CD4-positive, alpha-beta T cell treated with Interleukin-12 subunit alpha and Interleukin-12 subunit beta, for 1 hour (primary cell): ENCODE measurements at regions not wholly inside any gene's neighbourhood (a gene's known extent, or its start where the extent isn't known, plus 50 kb on each side); places are given as distances from the start of the nearest gene placed in this dataset.
"Not testable (repeated sequence)": the region's sequence is repeated elsewhere in the genome, so short reads cannot be mapped to it uniquely, and the experiment has no call there.

Experiments used
- DNase-seq: peaks from one replicate; pipeline ENCODE4 v3.0.0-alpha.2; 2020

DNA sequence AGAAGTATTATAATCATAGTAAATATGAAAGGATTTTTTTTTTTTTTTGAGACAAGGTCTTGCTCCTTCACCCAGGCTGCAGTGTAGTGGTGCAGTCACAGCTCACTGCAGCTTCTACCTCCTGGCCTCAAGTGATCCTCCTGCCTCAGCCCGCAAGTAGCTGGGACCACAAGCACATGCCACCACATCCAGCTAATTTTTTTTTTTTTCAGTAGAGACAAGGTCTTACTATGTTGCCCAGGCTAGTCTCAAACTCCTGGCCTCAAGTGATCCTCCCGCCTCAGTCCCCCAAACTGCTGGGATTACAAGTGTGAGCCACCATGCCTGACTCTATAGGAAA, 86.2 kb upstream of the FOXN2 start:
- no peak for DNase-seq

DNA sequence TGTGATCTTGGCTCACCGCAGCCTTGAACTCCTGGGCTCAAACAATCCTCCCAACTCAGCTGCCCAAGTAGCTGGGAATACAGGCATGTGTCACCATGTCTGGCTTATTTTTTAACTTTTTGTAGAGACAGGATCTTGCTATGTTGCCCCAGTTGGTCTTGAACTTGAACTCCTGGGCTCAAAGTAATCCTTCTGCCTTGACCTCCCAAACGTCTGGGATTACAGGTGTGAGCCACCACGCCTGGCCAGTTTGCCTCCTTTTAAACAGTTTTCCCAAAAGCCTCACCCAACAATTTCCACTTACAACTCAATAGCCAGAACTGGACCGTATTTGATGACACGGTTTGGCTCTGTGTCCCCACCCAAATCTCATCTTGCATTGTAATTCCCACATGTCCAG, 85.4 kb upstream of the FOXN2 start:
- no peak for DNase-seq

DNA sequence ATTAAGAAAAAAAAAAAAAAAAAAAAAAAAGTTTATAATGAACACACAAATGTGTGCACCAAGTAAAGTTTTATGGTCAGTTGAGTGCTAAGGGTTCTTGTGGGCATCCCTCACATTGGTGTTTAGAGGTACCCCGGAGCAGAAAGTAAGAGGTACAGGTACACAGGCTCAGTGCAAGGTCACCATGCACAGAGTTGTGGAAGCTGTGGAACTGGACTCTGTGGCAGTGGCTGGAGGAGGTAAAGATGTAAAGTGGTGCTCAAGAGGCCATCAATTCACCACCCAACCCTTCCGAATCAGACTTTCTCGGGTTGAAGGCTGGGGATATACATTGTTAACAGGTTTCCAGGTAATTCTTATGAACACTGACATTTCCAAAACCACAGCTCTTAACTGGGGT, 83.6 kb upstream of the FOXN2 start:
- DNase-seq, result no peak

DNA sequence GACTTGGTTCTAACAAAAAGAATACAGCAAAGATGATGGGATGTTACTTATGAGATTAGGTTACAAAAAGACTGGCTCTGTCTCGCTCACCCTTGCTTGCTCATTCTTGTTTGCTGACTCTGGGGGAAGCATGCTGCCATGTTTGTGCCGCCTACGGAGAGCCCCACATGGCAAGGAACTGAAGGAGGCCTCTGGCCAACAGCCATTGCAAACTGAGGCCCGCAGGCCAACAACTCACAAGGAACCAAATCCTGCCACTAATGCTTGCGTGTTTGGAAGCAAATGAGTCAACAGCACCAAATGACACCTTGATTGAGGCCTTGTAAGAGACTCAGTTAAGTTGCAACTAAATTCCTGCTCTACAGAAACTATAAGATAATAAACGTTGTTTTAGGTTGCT, 82.1 kb upstream of the FOXN2 start:
- no peak for DNase-seq

DNA sequence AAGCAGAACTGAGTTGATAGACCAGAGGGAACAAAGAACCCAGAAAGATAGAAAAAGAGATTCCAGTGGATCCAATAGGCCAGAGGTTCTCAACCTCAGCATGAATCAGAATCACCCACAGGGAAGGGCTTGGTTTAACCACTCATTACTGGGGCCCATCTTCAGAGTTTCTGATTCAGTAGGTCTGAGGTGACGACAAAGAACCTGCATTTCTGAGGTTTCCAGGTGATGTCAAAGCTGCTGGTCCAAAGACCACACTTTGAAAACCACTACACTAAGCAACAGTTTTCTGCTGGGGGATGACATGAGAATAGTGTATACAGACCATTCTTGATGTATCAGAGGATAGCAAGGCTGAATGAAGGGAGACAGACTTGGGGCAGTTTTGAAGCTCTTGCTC, 81.5 kb upstream of the FOXN2 start:
- no peak for DNase-seq

DNA sequence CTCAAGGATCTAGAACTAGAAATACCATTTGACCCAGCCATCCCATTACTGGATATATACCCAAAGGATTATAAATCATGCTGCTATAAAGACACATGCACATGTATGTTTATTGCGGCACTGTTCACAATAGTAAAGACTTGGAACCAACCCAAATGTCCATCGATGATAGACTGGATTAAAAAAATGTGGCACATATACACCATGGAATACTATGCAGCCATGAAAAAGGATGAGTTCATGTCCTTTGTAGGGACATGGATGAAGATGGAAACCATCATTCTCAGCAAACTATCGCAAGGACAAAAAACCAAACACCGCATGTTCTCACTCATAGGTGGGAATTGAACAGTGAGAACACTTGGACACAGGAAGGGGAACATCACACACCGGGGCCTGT, 80.7 kb upstream of the FOXN2 start:
- not testable (repeated sequence) for DNase-seq

DNA sequence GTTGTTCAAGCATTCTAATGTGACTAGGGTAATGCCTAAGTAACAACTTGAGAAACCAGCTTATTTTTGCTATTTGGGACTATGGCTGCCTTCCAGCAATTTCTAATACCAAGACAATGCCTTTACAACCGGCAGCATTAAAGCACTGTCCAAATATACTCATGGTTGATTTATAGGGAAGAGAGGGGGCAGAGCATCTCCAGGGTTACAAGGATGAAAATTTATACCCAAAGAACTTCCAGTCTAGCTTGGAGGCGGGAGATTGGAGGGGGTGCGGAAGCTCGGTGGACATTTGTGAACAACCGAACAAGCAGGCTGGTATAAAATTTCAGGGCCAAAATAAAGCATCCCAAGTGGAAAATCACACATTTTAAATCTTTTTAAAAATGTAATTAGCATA, 79.4 kb upstream of the FOXN2 start:
- no peak for DNase-seq

DNA sequence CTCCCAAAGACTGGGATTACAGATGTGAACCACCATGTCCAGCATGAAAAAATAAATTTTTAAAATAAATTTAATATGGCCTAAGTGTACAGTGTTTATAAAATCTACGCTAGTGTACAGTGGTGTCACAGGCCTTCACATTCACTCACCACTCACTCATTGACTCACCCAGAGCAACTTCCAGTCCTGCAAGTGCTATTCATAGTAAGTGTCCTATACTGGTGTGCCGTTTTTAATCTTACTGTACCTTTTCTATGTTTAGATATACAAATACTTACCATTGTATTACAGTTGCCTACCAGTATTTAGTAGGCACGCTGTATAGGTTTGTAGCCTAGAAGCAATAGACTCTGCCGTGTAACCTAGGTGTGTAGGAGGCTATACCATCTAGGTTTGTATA, 76.1 kb upstream of the FOXN2 start:
- DNase-seq, result no peak

DNA sequence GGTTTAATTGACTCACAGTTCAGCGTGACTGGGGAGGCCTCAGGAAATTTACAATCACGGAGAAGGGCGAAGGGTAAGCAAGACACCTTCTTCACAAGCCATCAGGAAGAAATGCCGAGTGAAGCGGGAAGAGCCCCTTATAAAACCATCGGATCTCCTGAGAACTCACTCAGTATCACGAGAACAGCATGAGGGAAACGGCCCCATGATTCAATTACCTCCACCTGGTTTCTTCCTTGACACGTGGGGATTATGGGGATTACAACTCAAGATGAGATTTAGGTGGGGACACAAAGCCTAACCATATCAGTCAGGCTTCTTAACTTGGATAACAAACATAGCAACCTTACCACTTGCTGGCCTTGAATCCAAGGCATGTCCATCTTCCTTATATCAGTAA, 73.6 kb upstream of the FOXN2 start:
- no peak for DNase-seq

DNA sequence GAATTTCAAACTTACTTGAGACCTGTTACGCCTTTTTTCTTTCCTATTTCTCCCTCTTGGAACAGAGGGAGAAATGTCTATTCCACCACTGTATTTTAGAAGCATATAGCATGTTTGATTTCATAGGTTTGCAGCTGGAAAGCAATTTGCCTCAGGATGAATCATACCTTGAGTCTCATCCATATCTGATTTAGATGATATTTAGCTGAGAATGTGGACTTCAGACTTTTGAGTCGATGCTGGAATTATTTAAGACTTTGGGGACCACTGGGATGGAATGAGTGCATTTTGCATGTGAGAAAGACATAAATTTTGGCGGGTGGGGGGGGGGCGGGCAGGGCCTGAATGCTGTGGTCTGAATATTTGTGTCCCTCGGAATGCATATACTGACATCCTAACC, 67.3 kb upstream of the FOXN2 start:
- no peak for DNase-seq

DNA sequence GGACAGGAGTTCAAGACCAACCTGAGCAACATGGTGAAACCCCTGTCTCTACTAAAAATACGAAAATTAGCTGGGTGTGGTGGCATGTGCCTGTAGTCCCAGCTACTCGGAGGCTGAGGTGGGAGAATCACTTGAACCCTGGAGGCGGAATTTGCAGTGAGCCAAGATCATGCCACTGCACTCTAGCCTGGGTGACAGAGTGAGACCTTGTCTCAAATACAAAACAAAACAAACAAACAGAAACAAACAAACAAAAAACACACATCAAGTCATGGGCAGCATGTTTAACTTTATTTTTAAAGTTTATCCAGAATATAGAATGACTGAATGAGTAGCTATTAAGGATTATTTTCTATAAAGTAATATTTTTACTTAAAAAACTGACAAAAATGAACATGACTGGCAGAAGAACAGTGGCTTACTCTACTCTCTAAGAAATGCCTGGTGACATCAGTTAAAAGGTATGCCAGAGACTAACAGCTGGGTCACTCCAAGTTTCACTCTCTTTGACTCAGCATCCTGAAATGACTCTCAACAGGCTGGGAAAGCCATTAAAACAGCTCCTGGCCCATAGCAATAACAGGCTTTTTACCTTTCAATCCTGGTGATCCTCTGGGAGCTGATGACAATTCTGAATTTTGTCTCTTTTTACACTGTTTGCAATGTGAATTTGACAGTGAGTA, 66.1 kb upstream of the FOXN2 start:
- no peak for DNase-seq

DNA sequence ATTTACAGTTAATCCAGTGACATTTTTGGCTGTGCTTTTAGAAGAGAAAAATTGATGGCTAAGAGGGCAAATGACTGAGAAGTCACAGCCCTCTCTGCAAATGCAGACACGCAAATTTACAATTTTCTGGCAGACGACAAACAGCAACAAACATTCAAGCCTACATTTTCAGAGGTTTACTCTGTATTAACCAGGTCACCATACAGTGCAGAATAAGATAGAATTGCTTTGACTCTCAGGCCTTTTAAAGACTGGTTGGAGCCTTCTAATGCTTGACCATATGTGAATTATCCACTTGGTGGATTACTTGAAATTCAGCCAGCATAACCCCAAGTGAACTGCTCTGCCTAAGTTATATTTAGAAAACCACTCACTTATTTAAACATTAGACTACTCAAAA, 65.5 kb upstream of the FOXN2 start:
- no peak for DNase-seq

DNA sequence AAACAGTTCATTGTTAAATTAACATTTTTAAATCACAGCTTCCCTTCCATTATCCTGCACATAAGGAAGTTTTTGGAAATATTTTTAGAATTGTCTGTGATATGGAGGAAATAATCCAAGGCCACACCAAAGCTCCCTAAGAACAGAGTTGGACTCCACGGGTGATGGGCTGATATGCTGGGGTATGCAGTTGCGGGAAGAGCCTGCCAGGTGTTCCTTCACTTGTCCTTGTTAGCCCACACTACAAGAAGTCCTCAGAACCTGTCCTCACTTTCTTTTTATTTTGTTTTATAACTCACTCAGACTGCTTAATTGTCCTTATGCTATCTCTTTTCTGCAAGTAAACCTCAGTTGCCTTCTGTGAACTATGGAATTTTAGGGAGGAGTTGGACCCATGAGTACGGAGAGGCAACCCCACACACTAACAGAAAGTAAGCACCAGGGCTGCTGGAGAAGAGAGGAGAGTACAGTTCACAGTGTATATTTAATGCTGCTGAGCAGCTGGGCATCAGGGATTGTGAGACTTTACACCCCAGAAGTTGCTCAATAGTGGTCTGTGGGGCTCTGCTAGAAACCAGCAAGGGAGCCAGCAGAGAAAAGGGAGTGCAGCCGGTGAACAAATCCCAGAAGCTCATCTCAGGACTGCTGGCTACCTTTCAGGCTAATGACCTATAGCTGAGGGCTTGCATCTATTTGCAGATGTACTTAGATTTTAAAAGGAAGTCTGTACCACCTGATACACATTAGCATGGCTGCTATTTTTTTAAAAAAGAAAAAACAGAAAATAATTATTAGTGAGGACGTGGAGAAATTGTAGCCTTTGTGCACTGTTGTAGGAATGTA, 64.6 kb upstream of the FOXN2 start:
- DNase-seq, result no peak

DNA sequence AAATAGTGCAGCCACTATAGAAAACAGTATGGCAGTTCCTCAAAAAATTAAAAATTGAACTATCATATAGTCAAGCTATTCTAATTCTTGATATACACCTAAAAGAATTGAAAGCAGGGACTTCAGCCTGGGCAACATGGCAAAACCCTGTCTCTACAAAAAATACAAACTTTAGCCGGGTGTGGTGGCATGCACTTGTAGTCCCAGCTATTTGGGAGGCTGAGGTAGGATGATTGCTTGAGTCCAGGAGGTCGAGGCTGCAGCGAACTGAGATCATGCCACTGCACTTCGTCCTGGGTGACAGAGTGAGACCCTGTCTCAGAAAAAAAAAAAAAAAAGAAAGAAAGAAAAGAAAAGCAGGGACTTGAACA, 64.0 kb upstream of the FOXN2 start:
- no peak for DNase-seq

DNA sequence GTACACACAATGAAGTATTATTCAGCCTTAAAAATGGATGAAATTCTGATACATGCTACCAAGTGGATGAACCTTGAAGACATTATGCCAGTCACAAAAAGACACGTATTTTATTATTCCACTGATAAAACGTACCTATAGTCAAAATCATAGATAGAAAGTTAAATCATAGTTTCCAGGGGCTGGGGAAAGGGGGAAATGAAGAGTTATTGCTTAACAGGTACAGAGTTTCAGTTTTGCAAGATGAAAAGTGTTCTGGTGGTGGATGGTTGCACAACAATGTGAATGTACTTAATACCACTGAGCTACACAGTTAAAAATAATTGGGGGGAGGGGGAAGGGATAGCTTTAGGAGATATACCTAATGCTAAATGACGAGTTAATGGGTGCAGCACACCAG, 63.5 kb upstream of the FOXN2 start:
- DNase-seq, result no peak

DNA sequence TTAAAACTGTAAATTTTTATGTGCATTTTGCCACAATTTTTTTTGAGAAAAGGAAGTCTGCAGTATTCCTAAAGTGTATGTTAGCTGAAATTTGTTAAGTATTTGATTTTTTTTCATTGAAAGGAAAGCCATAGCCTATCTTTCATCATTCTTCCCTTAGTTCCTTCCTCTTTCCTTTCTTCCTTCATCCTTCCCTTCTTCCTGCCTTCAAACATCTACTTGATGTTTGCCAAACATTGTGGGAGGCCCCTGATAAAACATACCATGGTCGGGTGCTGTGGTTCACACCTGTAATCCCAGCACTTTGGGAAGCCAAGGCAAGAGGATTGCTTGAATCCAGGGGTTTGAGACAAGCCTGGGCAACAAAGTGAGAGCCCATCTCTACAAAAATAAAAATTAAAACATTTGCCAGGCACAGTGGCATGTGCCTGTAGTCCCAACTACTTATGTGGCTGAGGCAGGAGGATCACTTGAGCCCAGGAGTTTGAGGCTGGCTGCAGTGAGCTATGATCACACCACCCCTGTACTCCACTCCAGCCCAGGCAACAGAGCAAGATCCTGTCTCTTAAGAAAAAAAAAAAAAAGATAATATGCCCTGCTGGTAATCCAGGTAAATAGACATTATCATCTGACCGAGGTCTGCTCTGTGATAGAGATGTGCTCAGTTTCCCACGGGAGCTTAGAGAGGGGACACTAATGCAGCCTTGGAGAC, 62.9 kb upstream of the FOXN2 start:
- DNase-seq, result no peak

DNA sequence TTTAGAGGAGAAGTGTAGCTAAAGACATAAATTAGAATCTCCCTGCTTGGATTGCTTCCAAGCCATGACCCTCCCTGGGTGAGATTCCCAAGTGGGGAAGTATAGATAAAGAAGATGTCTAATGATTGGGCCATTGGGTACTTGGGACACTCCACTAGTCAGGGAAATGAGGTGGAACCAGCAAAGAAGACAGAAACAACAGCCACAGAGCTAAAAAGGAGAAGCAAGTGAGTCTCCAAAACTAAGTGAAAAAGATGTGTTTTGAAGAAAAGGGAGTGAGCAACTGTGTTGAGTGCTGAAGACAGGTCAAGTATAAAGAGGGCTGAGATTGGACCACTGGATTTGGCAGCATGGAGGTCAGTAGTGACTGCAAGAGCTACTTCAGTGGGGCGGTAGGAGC, 61.2 kb upstream of the FOXN2 start:
- DNase-seq, result no peak

DNA sequence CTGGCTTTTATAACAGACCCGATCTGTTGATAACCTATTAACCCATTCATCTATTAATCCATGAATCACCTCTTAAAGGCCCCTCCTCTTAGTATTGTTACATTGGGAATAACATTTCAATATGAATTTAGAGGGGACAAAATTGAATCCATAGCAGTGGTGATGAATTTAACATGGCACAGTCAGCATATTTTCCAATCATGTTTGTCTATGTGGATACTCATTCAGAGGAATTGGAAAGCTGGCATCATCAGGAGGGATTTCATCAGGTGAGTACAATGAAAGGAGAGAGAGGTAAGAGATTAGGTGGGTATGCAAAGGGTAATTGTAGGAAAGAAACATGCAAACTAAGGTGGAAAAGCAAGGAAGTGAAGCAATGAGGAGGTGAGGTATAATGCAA, 59.6 kb upstream of the FOXN2 start:
- DNase-seq, result no peak

DNA sequence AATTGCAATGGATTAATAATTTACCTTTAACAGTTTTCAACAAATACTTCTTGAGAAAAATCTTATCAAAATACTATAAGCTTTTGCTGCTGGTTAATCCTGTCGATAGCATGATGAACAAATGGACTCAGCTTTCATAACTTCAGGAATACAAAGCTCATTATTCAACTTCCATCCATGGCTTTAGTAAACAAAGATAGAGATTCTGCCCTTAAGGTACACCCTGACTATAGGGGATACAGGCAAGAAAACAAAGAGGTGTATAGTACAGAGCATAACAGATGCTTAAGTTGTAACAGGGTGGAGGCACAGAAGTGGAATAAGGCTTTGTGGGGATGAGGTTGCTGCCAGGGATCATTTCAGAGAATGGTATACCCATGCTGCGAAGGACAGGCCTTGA, 57.0 kb upstream of the FOXN2 start:
- DNase-seq, result no peak

DNA sequence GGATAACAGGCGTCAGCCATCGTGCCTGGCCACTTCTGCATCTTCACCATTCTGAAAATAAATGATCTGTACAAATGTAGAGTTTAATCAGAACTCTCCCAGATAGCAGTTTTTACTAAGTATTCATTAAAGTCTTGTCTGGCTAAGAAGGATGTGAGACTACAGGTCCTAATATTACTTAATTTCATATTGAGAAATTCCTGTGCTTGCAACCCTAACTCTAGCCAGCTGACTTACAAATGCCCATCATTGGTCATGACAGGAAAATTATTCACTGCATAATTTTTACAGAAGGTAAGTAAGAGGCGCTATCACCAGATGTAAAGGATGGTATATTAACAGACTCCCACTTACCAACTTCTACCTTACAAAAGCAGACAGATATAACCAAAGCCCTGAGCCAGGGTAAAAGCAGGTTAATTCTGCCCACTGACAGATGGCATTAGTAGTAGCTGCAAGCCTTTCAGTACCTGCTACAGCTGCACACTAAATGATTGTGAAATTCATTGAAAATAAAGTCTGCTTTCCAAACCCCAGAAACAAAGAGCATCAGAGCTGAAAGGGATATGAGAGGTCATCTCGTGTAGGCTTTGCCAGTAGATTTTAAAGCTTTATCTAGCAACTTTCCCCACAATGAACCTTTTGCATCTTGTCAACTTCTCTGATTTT, 55.9 kb upstream of the FOXN2 start:
- DNase-seq, result no peak

DNA sequence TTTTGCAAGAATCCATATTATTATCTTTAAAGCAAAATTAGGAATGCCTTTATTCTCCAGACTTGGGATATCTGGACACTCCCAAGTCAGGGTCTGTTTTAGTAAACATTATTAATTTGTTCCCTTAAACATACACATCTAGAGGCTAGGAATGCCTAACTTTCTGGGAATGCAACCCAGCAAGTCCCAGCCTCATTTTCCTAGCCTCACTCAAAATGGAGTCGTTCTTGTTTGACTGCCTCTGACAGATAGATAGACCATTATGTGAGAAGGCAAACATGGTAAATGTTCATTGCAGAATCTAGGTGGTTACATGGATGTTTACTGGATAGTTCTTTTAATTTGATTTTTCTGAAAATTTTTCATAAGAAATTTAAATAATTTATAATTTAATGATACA, 54.7 kb upstream of the FOXN2 start:
- DNase-seq, result no peak

DNA sequence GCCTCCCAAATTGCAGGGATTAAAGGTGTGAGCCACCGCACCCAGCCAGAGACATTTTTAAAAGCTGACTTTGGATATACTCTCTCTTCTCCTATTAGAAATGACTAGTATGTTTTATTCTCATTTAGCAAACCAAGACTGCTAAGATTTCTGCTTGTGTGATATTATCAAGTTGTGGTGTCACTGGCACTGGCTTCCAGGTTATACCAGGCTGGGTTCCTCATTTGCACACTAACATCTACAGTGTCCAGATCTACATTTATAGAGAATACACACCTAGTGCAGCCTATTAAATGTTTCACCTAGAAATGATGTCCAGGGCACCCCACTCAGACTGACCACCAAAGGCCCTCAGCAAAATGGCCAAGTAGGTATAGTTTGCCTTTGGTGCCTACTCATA, 49.9 kb upstream of the FOXN2 start:
- DNase-seq, result no peak
